SK-N-SH treated with all-trans-retinoic acid at 6 μM for 48 hours (cell line): ENCODE measurements at regions not wholly inside any gene's neighbourhood (a gene's known extent, or its start where the extent isn't known, plus 50 kb on each side); places are given as distances from the start of the nearest gene placed in this dataset.

ENCODE experiments used
- ATAC-seq: fragments of 200-7000 bp; cut with Tn5 transposase; 3 replicates; pipeline ENCODE4 v1.9.1; 2020; ENCODE audit warnings: mild to moderate bottlenecking, moderate library complexity
- ARNTL ChIP-seq: fragments of 450-650 bp; formaldehyde crosslinking; IDR thresholded peaks from 2 replicates; pipeline ENCODE4 v1.5.0; 2020; ENCODE audit warnings: low read depth, mild to moderate bottlenecking, moderate library complexity, borderline replicate concordance
- BACH2 ChIP-seq: fragments of 250-450 bp; sonication (Bioruptor Pico); IDR thresholded peaks from 2 replicates; pipeline ENCODE4 v1.9.0; 2021; ENCODE audit warnings: mild to moderate bottlenecking, borderline replicate concordance
- CREB5 ChIP-seq: fragments of 250-450 bp; sonication (Bioruptor Pico); IDR thresholded peaks from 2 replicates; pipeline ENCODE4 v1.5.1; 2020; ENCODE audit warnings: low read depth, mild to moderate bottlenecking, moderate library complexity
- CSDC2 ChIP-seq: fragments of 250-450 bp; sonication (Bioruptor Pico); IDR thresholded peaks from 2 replicates; pipeline ENCODE4 v1.5.0; 2020; ENCODE audit warnings: mild to moderate bottlenecking, moderate library complexity
- ESRRG ChIP-seq: fragments of 250-450 bp; sonication (Bioruptor Pico); IDR thresholded peaks from 2 replicates; pipeline ENCODE4 v1.6.1; 2021; ENCODE audit warnings: mild to moderate bottlenecking
- GLIS3 ChIP-seq: fragments of 250-450 bp; sonication (Bioruptor Pico); IDR thresholded peaks from 2 replicates; pipeline ENCODE4 v1.5.0; 2020; ENCODE audit warnings: mild to moderate bottlenecking, moderate library complexity
- ISL1 ChIP-seq: fragments of 250-450 bp; sonication (Bioruptor Pico); IDR thresholded peaks from 2 replicates; pipeline ENCODE4 v2.1.2; 2022; ENCODE audit warnings: mild to moderate bottlenecking, moderate library complexity
- OSR1 ChIP-seq: fragments of 250-450 bp; sonication (Bioruptor Pico); IDR thresholded peaks from 2 replicates; pipeline ENCODE4 v1.8.0; 2022; ENCODE audit warnings: moderate library complexity, mild to moderate bottlenecking, inconsistent platforms
- PATZ1 ChIP-seq: fragments of 250-450 bp; sonication (Bioruptor Pico); IDR thresholded peaks from 2 replicates; pipeline ENCODE4 v1.8.0; 2020; ENCODE audit warnings: mild to moderate bottlenecking, moderate library complexity, borderline replicate concordance
- PPARA ChIP-seq: fragments of 250-450 bp; sonication (Bioruptor Pico); IDR thresholded peaks from 2 replicates; pipeline ENCODE4 v1.5.0; 2020; ENCODE audit warnings: mild to moderate bottlenecking, borderline replicate concordance
- RARB ChIP-seq: fragments of 250-450 bp; sonication (Bioruptor Pico); IDR thresholded peaks from 2 replicates; pipeline ENCODE4 v1.8.0; 2021; ENCODE audit warnings: mild to moderate bottlenecking, moderate library complexity
- SNAI2 ChIP-seq: fragments of 250-450 bp; sonication (Bioruptor Pico); IDR thresholded peaks from 2 replicates; pipeline ENCODE4 v1.5.0; 2020; ENCODE audit warnings: mild to moderate bottlenecking, moderate library complexity
- TCF4 ChIP-seq: fragments of 250-450 bp; sonication (Bioruptor Pico); IDR thresholded peaks from 2 replicates; pipeline ENCODE4 v1.8.0; 2021; ENCODE audit warnings: mild to moderate bottlenecking, moderate library complexity, borderline replicate concordance
- ZC3H10 ChIP-seq: fragments of 250-450 bp; sonication (Bioruptor Pico); IDR thresholded peaks from 2 replicates; pipeline ENCODE4 v1.5.1; 2021; ENCODE audit warnings: mild to moderate bottlenecking, moderate library complexity
- ZFP30 ChIP-seq: fragments of 450-650 bp; formaldehyde crosslinking; IDR thresholded peaks from 2 replicates; pipeline ENCODE4 v1.5.0; 2022; ENCODE audit warnings: mild to moderate bottlenecking, moderate library complexity
- ZNF70 ChIP-seq: fragments of 450-650 bp; formaldehyde crosslinking; IDR thresholded peaks from 2 replicates; pipeline ENCODE4 v1.5.0; 2020; ENCODE audit warnings: mild to moderate bottlenecking, moderate library complexity
- ZNF8 ChIP-seq: fragments of 450-650 bp; formaldehyde crosslinking; IDR thresholded peaks from 2 replicates; pipeline ENCODE4 v1.5.0; 2020; ENCODE audit warnings: mild to moderate bottlenecking, moderate library complexity
- TF ChIP-seq, protein P1 (sequence below): fragments of 250-450 bp; sonication (Bioruptor Pico); IDR thresholded peaks from 2 replicates; pipeline ENCODE4 v1.5.0; 2020; ENCODE audit warnings: mild to moderate bottlenecking, moderate library complexity
- TF ChIP-seq, protein P2 (sequence below): fragments of 250-450 bp; sonication (Bioruptor Pico); IDR thresholded peaks from 2 replicates; pipeline ENCODE4 v1.5.1; 2021; ENCODE audit warnings: mild to moderate bottlenecking, moderate library complexity
- TF ChIP-seq, protein P3 (sequence below): fragments of 250-450 bp; sonication (Bioruptor Pico); IDR thresholded peaks from 2 replicates; pipeline ENCODE4 v1.8.0; 2021; ENCODE audit warnings: low read depth, mild to moderate bottlenecking, moderate library complexity, borderline replicate concordance

DNA sequence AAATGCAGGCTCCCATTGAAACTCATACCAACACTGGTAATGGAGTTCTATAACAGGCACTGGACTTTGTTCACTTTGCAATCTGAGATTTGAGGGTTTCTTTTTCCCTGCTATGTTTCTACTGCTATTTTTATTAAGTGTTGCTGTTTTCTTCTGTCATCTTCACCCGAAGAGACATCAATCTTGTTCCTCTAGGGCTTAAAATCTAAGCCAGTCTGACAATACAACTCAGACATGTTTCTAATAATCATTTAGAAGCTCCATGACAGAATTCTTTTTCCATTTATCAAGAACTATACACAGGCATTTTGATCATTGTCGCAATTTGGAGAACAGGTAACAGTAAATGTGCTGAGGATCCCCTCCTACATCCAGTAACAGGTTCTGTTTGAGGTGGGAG is 98.5 kb upstream of the GNAI1 start:
- ATAC-seq = 0 out of 3 replicates have a peak, but pooled peaks have one; percentile 22
- TF ChIP-seq ZFP30 (CRISPR knock-in tag) = no peak
- no peak for TF ChIP-seq ESRRG (CRISPR knock-in tag)
- TF ChIP-seq, protein P1, sequence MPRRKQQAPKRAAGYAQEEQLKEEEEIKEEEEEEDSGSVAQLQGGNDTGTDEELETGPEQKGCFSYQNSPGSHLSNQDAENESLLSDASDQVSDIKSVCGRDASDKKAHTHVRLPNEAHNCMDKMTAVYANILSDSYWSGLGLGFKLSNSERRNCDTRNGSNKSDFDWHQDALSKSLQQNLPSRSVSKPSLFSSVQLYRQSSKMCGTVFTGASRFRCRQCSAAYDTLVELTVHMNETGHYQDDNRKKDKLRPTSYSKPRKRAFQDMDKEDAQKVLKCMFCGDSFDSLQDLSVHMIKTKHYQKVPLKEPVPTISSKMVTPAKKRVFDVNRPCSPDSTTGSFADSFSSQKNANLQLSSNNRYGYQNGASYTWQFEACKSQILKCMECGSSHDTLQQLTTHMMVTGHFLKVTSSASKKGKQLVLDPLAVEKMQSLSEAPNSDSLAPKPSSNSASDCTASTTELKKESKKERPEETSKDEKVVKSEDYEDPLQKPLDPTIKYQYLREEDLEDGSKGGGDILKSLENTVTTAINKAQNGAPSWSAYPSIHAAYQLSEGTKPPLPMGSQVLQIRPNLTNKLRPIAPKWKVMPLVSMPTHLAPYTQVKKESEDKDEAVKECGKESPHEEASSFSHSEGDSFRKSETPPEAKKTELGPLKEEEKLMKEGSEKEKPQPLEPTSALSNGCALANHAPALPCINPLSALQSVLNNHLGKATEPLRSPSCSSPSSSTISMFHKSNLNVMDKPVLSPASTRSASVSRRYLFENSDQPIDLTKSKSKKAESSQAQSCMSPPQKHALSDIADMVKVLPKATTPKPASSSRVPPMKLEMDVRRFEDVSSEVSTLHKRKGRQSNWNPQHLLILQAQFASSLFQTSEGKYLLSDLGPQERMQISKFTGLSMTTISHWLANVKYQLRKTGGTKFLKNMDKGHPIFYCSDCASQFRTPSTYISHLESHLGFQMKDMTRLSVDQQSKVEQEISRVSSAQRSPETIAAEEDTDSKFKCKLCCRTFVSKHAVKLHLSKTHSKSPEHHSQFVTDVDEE (CRISPR knock-in tag) = no peak
- no peak for TF ChIP-seq ZNF8 (CRISPR knock-in tag)
- no peak for TF ChIP-seq ZC3H10
- TF ChIP-seq, protein P2, sequence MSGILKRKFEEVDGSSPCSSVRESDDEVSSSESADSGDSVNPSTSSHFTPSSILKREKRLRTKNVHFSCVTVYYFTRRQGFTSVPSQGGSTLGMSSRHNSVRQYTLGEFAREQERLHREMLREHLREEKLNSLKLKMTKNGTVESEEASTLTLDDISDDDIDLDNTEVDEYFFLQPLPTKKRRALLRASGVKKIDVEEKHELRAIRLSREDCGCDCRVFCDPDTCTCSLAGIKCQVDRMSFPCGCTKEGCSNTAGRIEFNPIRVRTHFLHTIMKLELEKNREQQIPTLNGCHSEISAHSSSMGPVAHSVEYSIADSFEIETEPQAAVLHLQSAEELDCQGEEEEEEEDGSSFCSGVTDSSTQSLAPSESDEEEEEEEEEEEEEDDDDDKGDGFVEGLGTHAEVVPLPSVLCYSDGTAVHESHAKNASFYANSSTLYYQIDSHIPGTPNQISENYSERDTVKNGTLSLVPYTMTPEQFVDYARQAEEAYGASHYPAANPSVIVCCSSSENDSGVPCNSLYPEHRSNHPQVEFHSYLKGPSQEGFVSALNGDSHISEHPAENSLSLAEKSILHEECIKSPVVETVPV = no peak
- TF ChIP-seq, all 23 proteins: peak for 0

DNA sequence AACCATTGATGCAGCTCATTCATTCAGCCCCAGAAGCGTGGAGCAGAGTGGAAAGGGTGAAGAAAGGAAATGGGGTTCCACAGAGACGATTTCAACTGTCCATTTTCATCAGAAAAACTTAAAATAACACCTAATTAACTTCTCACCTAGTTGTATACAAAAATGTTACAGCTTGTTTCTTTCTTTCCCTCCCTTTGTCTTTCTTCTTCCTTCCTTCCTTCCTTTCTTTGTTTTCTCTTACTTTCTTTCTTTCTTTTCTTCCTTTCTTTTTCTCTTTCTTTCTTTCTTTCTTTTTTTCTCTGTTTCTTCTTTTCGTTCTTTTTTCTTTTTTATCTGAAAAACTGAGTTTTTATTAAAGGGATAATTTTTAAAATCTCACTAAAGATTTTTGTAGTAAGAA is 105.9 kb upstream of the GNAI1 start:
- no peak for ATAC-seq
- TF ChIP-seq ISL1 (CRISPR knock-in tag) = no peak
- TF ChIP-seq, protein P3, sequence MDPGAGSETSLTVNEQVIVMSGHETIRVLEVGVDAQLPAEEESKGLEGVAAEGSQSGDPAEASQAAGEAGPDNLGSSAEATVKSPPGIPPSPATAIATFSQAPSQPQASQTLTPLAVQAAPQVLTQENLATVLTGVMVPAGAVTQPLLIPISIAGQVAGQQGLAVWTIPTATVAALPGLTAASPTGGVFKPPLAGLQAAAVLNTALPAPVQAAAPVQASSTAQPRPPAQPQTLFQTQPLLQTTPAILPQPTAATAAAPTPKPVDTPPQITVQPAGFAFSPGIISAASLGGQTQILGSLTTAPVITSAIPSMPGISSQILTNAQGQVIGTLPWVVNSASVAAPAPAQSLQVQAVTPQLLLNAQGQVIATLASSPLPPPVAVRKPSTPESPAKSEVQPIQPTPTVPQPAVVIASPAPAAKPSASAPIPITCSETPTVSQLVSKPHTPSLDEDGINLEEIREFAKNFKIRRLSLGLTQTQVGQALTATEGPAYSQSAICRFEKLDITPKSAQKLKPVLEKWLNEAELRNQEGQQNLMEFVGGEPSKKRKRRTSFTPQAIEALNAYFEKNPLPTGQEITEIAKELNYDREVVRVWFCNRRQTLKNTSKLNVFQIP (CRISPR knock-in tag) = no peak

GRCh38 chr7:80027611-80028173 is 106.9 kb upstream of the GNAI1 start:
- TF ChIP-seq CSDC2 (CRISPR knock-in tag) = no peak
- TF ChIP-seq ZFP30 (CRISPR knock-in tag) = no peak
- TF ChIP-seq, protein P3 (CRISPR knock-in tag) = no peak
- TF ChIP-seq GLIS3 (CRISPR knock-in tag) = no peak
- TF ChIP-seq OSR1 (CRISPR knock-in tag) = no peak
- TF ChIP-seq RARB = no peak
- no peak for TF ChIP-seq ARNTL
- TF ChIP-seq BACH2 = no peak
- no peak for TF ChIP-seq ZNF70 (CRISPR knock-in tag)
- no peak for TF ChIP-seq PATZ1
- no peak for TF ChIP-seq ZNF8 (CRISPR knock-in tag)
- TF ChIP-seq SNAI2 (CRISPR knock-in tag) = no peak
- no peak for TF ChIP-seq PPARA
- TF ChIP-seq CREB5 (CRISPR knock-in tag) = no peak
- no peak for TF ChIP-seq ISL1 (CRISPR knock-in tag)
- no peak for TF ChIP-seq TCF4 (CRISPR knock-in tag)
- TF ChIP-seq, all 23 proteins: peak for 0
- ATAC-seq = no peak
